GM19395 (cell line): ENCODE measurements at regions not wholly inside any gene's neighbourhood (a gene's known extent, or its start where the extent isn't known, plus 50 kb on each side); places are given as distances from the start of the nearest gene placed in this dataset.
A peak's percentile ranks its signal among the peaks of the same experiment; 100 is the strongest.

Source experiments
- ATAC-seq: cut with Tn5 transposase; IDR thresholded peaks from one replicate; pipeline ENCODE4 v1.9.1; 2021; ENCODE audit warnings: mild to moderate bottlenecking, moderate library complexity; ENCODE audit not compliant: unreplicated experiment

DNA sequence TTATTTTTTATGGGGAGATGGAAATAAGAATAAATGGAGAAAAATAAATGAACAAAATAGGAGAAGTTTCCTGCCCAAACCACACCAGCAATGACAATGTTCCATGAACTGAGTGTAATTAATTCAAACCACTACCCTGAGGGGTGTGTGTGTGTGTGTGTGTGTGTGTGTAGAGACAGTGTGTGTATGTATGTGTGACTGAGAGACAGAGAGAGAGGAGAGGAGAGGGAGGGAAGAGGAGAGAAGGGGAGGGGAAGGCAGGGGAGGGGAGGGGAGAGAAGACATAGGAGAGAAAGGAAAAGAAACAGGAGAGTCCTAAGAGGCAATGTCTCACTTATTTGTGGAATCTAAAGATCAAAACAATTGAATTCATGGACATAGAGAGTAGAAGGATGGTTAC lies 65.0 kb upstream of the POU2AF1 start:
- ATAC-seq, result no peak

DNA sequence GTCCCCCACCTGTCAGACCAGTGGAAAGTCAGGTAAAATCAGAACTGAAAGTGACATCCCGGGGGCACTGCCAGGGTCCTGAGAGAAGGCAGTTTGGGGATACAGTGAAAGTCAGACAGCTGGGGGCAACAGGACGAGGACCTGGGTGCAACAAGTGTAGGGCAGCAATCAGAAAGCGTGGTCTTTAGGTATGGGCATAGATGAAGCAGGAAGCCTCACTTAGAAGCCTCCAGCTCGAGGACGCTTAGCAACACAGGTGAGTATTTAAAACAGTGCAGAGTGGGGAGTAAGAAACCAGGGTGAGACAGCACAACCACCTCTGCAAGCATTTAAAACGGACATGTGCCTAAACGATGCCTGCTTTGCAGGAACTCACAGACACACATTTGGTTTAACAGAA lies 64.6 kb upstream of the POU2AF1 start:
- ATAC-seq, result no peak

- ATAC-seq, result no peak
Measured at GRCh38 chr11:111443032-111443431, 64.0 kb upstream of the POU2AF1 start.

DNA sequence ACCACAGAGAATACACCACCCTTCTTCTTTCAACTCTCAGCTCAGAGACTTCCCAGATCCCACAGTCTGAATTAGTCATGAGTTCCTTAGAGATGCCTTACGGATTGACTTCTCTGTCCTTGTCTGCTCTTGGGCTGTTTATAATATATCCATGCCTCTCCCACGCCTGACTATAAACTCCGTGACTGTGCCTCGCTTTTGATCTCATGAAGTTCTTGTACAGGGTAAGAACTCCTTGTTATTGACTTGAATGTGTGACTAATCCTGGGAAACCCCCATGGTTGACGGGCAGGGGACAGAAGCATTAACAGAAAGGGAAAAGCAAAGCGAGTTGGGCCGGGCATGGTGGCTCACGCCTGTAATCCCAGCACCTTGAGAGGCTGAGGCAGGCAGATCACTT lies 62.4 kb upstream of the POU2AF1 start:
- no peak for ATAC-seq

DNA sequence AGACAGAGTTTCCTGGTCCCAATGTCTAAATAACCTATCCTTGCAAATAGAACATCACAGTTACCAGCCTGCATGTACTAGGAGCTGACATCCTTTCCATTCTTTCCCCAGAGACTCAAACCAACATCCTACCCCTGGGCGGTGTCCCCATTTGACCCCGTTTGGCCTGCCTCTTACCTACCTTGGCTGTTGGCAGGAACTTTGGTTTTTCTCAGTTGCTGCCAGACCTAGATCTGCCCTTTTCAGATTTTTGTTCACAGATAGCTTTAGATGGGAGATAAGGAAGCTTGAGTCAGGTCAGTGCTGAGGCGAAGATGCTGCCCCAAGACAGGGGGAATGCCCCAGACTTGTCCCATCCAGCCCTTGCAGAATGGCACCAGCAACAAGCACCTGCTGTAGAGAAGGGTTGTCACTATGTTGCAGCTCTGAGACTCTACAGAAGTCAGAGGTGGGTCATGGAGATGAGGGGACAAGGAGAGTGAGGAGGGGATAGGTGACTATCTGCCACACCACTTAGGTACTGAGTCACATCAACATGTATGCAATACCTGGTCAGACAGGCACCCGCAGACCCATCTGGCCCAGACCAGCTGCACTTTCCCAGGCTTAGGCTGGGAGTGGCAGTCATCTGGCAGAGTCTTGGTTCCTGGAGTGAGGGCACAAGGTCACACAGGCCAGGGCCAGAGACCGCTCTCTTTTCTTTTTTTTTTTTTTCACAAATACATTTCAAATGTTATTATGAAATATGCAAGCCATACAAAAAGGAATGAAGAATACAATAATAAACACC lies 61.5 kb upstream of the POU2AF1 start:
- no peak for ATAC-seq

- no peak for ATAC-seq
Measured at GRCh38 chr11:111439901-111440300, 60.8 kb upstream of the POU2AF1 start.

DNA sequence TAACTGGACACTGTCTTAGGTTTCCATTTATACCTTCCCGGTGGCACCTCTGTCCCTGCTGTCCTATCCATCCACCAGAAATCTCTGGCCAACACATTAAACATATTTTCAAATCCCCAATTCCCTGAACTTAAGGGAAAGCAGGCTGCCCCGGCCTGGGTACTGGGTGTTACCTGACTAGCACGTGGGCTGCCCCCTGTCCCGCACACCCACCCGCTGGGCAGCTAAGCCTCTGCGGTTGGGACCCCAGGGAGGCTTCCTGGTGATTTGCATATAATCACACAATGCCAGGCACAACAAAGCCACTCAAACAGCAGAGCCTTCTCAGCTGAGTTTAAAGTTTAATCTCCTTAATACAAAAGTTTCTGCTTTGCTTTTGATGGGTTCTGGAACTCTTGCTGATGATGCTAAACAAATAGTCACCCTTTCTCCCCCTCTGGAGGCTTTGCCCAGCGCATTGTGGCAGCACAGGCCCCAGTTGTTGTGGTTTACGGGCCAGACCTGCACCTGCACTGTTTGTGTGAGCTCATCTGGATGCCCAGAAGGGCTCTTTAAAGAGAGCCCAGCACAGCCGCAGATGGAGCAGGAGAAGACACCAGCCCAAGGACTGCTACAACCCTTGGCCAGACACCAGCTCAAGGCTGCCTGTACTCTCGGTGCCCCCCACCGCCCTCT lies 59.9 kb upstream of the POU2AF1 start:
- ATAC-seq, result no peak

- no peak for ATAC-seq
Measured at GRCh38 chr11:111438168-111438567, 59.1 kb upstream of the POU2AF1 start.

GRCh38 chr11:111435046-111435698 lies 56.1 kb upstream of the POU2AF1 start:
- ATAC-seq, result no peak

- peak; percentile 82 for ATAC-seq
Measured at GRCh38 chr11:111429066-111429506, 50.0 kb upstream of the POU2AF1 start.
